ENCODE measurements at regions not wholly inside any gene's neighbourhood (a gene's known extent, or its start where the extent isn't known, plus 50 kb on each side); places are given as distances from the start of the nearest gene placed in this dataset.

DNA sequence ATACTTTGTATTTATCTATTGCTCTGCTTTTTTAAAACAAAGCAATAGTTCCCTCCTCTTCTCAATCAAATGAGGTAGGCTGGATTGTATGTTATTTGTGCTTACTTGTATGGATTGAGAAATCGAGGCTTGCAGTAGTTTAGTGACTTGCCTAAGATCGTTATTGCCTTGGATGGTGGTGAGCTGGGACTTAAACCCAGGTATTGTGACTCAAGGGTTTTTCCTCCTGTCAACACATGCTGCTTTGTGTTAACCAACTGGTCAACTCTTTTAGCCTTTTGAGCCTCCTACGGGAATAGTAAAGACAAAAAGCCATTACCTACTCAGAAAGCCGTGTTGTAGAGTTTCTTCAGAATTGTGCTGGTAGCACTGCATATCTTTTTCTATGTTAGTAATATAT is 95.2 kb upstream of the THUMPD2 start:
- H4K20me1 ChIP-seq (ENCODE audit: control insufficient read depth, insufficient read depth, low read length, poor library complexity, severe bottlenecking), result no peaks in the 10 kb centered on the region
- CTCF ChIA-PET, result no interaction called here
- no peaks in the 10 kb centered on the region for H3K4me1 ChIP-seq (ENCODE audit: control insufficient read depth in 2 of 2, insufficient read depth in 2 of 2, low read length in 2 of 2)
- no peaks in the 10 kb centered on the region for H3K27me3 ChIP-seq (replicated peaks in 1 of 4; ENCODE audit: control extremely low read depth in 1 of 4, control insufficient read depth in 3 of 4, insufficient read depth in 4 of 4, low read length in 3 of 4)
- Mint-ChIP-seq H3K27me3 (peaks cover 3% of the 10 kb centered on the region), H3K9me3 (ENCODE audit: insufficient read depth) (no peaks in the 10 kb centered on the region), H3K4me3 (no peak overlapping the region), H3K4me1 (no peaks in the 10 kb centered on the region), H3K27ac (no peak overlapping the region)
- no peaks in the 10 kb centered on the region for H3K9me3 ChIP-seq (ENCODE audit: control extremely low read depth in 1 of 3, control insufficient read depth in 2 of 3, insufficient read depth in 1 of 3, low read length in 2 of 3)
- H3K4me2 ChIP-seq (replicated peaks; ENCODE audit: low read depth, low read length, poor library complexity, severe bottlenecking), result no peak overlapping the region
- ATAC-seq (ENCODE audit: low read depth) (no peak), DNase-seq (no peak)
- H3K9ac ChIP-seq (ENCODE audit: low read length), result no peak overlapping the region
- no peaks in the 10 kb centered on the region for H3K36me3 ChIP-seq (replicated peaks in 1 of 2; ENCODE audit: control extremely low read depth in 1 of 2, control insufficient read depth in 1 of 2, extremely low read depth in 1 of 2, insufficient read depth in 2 of 2, low read length in 1 of 2)
- no CpG with 5 or more reads among the region's 4 CpGs for WGBS (ENCODE audit: insufficient coverage)
- H3K4me3 ChIP-seq (ENCODE audit: control extremely low read depth in 1 of 5, extremely low read depth in 1 of 5, insufficient read depth in 1 of 5, low read depth in 2 of 5, low read length in 4 of 5), result no peak overlapping the region
- H3K79me2 ChIP-seq (ENCODE audit: control insufficient read depth, insufficient read depth, low read length), result no peaks in the 10 kb centered on the region
- TF ChIP-seq, protein P1, sequence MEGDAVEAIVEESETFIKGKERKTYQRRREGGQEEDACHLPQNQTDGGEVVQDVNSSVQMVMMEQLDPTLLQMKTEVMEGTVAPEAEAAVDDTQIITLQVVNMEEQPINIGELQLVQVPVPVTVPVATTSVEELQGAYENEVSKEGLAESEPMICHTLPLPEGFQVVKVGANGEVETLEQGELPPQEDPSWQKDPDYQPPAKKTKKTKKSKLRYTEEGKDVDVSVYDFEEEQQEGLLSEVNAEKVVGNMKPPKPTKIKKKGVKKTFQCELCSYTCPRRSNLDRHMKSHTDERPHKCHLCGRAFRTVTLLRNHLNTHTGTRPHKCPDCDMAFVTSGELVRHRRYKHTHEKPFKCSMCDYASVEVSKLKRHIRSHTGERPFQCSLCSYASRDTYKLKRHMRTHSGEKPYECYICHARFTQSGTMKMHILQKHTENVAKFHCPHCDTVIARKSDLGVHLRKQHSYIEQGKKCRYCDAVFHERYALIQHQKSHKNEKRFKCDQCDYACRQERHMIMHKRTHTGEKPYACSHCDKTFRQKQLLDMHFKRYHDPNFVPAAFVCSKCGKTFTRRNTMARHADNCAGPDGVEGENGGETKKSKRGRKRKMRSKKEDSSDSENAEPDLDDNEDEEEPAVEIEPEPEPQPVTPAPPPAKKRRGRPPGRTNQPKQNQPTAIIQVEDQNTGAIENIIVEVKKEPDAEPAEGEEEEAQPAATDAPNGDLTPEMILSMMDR (IDR thresholded peaks at IDR 0.05), result no peak
- no peak for TF ChIP-seq EZH2 (IDR thresholded peaks at IDR 0.05; ENCODE audit: borderline replicate concordance, insufficient read depth, low read depth, low read length, poor library complexity, severe bottlenecking)
- H2AFZ ChIP-seq (ENCODE audit: insufficient read depth, low read depth, low read length, poor library complexity, severe bottlenecking), result no peak overlapping the region
- intact Hi-C loops (cut with micrococcal nuclease), result no loop called here
- POLR2A ChIA-PET, result no interaction called here
- no peak overlapping the region for H3K27ac ChIP-seq (ENCODE audit: low read length in 2 of 2)

DNA sequence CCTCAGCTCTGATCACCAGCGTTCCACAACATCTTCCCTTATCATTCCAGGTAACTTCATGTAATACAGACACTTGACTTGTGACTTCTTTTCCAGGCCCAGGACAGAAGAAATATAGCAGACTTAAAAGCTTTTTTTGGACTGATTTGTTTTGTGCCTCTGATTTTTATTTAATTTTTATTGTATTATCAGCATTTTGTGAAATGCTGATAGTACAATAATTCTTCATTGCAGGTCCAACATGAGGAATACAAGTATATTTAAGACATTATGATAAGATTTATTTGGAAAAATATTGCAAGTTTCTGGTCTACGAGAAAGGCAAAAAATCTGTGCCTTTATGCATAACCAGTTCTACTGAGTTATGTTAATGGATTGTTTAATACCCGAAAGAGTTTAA is 94.5 kb upstream of the THUMPD2 start:
- H3K4me2 ChIP-seq (replicated peaks; ENCODE audit: low read depth, low read length, poor library complexity, severe bottlenecking), result no peak overlapping the region
- Mint-ChIP-seq H3K9me3 (ENCODE audit: insufficient read depth) (no peaks in the 10 kb centered on the region), H3K4me1 (no peaks in the 10 kb centered on the region), H3K27ac (no peak overlapping the region), H3K4me3 (no peak overlapping the region), H3K27me3 (peaks cover 3% of the 10 kb centered on the region)
- DNase-seq (no peak), ATAC-seq (ENCODE audit: low read depth) (no peak)
- no peak overlapping the region for H2AFZ ChIP-seq (ENCODE audit: insufficient read depth, low read depth, low read length, poor library complexity, severe bottlenecking)
- no peaks in the 10 kb centered on the region for H3K36me3 ChIP-seq (replicated peaks in 1 of 2; ENCODE audit: control extremely low read depth in 1 of 2, control insufficient read depth in 1 of 2, extremely low read depth in 1 of 2, insufficient read depth in 2 of 2, low read length in 1 of 2)
- peaks cover 0 to 2% (median 0%) of the 10 kb centered on the region in 4 experiments for H3K27me3 ChIP-seq (replicated peaks in 1 of 4; ENCODE audit: control extremely low read depth in 1 of 4, control insufficient read depth in 3 of 4, insufficient read depth in 4 of 4, low read length in 3 of 4)
- TF ChIP-seq, protein P1 (IDR thresholded peaks at IDR 0.05), result no peak
- no peak for TF ChIP-seq EZH2 (IDR thresholded peaks at IDR 0.05; ENCODE audit: borderline replicate concordance, insufficient read depth, low read depth, low read length, poor library complexity, severe bottlenecking)
- POLR2A ChIA-PET, result no interaction called here
- no peak overlapping the region for H3K4me3 ChIP-seq (ENCODE audit: control extremely low read depth in 1 of 5, extremely low read depth in 1 of 5, insufficient read depth in 1 of 5, low read depth in 2 of 5, low read length in 4 of 5)
- H3K4me1 ChIP-seq (ENCODE audit: control insufficient read depth in 2 of 2, insufficient read depth in 2 of 2, low read length in 2 of 2), result no peaks in the 10 kb centered on the region
- no peak overlapping the region for H3K27ac ChIP-seq (ENCODE audit: low read length in 2 of 2)
- 67% methylated on average over 1 of the region's 3 CpGs for WGBS (ENCODE audit: insufficient coverage)
- no peaks in the 10 kb centered on the region for H4K20me1 ChIP-seq (ENCODE audit: control insufficient read depth, insufficient read depth, low read length, poor library complexity, severe bottlenecking)
- no peaks in the 10 kb centered on the region for H3K9me3 ChIP-seq (ENCODE audit: control extremely low read depth in 1 of 3, control insufficient read depth in 2 of 3, insufficient read depth in 1 of 3, low read length in 2 of 3)
- intact Hi-C loops (cut with micrococcal nuclease), result no loop called here
- CTCF ChIA-PET, result no interaction called here
- H3K9ac ChIP-seq (ENCODE audit: low read length), result no peak overlapping the region
- H3K79me2 ChIP-seq (ENCODE audit: control insufficient read depth, insufficient read depth, low read length), result no peaks in the 10 kb centered on the region

Data from B cell (primary cell).